T-helper 2 cell treated with Interferon-gamma antibody and Interleukin-4, amounts not matched to agents 5 μg/mL and 100 μg/mL, for 36 hours (primary cell): ENCODE measurements at regions not wholly inside any gene's neighbourhood (a gene's known extent, or its start where the extent isn't known, plus 50 kb on each side); places are given as distances from the start of the nearest gene placed in this dataset.

Experiments used
- DNase-seq: peaks from one replicate; pipeline ENCODE4 v3.0.0; 2021; ENCODE audit warnings: low spot score
- H3K27ac Mint-ChIP-seq: one replicate; pipeline ENCODE4 v1.8.0; 2021; ENCODE audit warnings: mild to moderate bottlenecking, mixed read lengths
- H3K27me3 Mint-ChIP-seq: one replicate; pipeline ENCODE4 v1.8.0; 2021; ENCODE audit warnings: low read depth, mixed read lengths
- H3K36me3 Mint-ChIP-seq: one replicate; pipeline ENCODE4 v1.8.0; 2021; ENCODE audit warnings: low read depth, mixed read lengths
- H3K4me1 Mint-ChIP-seq: one replicate; pipeline ENCODE4 v1.8.0; 2021; ENCODE audit warnings: low read depth, mixed read lengths
- H3K4me3 Mint-ChIP-seq: one replicate; pipeline ENCODE4 v1.8.0; 2022; ENCODE audit warnings: mild to moderate bottlenecking, moderate library complexity, mixed read lengths
- H3K9me3 Mint-ChIP-seq: one replicate; pipeline ENCODE4 v1.8.0; 2021; ENCODE audit warnings: mixed read lengths

GRCh38 chr7:17447728-17448478 lies 149.5 kb downstream of the AHR start:
- Mint-ChIP-seq H3K36me3 (peaks cover 2% of the 10 kb centered on the region), H3K27ac (no peak overlapping the region), H3K27me3 (peaks cover 7% of the 10 kb centered on the region), H3K4me1 (no peaks in the 10 kb centered on the region), H3K4me3 (no peak overlapping the region), H3K9me3 (peaks cover 28% of the 10 kb centered on the region)
- no peak for DNase-seq

- H3K9me3 Mint-ChIP-seq: peaks cover 28% of the 10 kb centered on the region
- no peak overlapping the region for H3K27ac Mint-ChIP-seq
- H3K36me3 Mint-ChIP-seq: peaks cover 2% of the 10 kb centered on the region
- H3K27me3 Mint-ChIP-seq: peaks cover 7% of the 10 kb centered on the region
- H3K4me1 Mint-ChIP-seq: no peaks in the 10 kb centered on the region
- DNase-seq: no peak
- no peak overlapping the region for H3K4me3 Mint-ChIP-seq
Observed at GRCh38 chr7:17448479-17449423, 150.3 kb downstream of the AHR start.

DNA sequence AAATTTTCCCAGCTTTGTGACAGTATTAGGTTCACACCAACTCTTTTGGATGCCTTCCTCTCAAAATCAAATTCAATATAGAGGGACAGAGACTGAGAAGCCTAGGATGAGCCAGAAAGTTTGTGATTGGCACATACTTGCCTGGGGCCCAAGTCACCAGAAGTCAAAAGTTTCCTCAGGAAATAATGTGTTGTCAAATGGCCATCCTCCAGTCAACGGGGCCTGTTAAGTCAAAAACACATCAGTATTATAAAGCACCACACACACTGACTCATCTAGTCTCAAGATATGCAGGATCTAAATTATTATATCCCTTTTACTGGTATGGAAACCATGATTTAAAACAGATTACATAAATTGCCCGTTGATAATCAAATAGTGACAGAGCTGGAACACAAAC lies 158.1 kb downstream of the AHR start:
- H3K4me3 Mint-ChIP-seq: no peak overlapping the region
- H3K4me1 Mint-ChIP-seq: peaks cover 7% of the 10 kb centered on the region
- DNase-seq: no peak
- H3K27ac Mint-ChIP-seq: no peak overlapping the region
- H3K9me3 Mint-ChIP-seq: peaks cover 25% of the 10 kb centered on the region
- peaks cover 2% of the 10 kb centered on the region for H3K27me3 Mint-ChIP-seq
- H3K36me3 Mint-ChIP-seq: peaks cover 6% of the 10 kb centered on the region

DNA sequence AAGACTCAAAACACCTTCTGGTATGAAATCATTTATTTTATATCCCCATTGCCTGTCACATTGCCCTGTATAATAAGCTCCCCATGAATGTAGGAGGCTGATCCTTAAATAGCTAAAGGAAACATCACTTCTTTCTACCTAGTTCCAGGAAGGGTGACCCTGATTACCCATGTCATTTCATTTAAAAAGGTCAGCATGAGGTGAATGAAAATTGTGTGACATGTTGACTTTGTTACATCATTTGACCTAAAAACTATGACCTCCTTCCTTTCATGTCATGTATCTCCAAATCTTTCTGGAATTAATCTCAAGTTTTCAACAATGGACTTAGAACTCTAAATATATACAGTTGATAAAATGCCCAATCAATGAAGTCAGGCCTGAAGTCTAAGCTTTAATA lies 161.5 kb downstream of the AHR start:
- Mint-ChIP-seq H3K36me3 (peaks cover 8% of the 10 kb centered on the region), H3K27me3 (no peaks in the 10 kb centered on the region), H3K27ac (no peak overlapping the region), H3K4me3 (no peak overlapping the region), H3K9me3 (peaks cover 27% of the 10 kb centered on the region), H3K4me1 (peaks cover 20% of the 10 kb centered on the region)
- DNase-seq: no peak

DNA sequence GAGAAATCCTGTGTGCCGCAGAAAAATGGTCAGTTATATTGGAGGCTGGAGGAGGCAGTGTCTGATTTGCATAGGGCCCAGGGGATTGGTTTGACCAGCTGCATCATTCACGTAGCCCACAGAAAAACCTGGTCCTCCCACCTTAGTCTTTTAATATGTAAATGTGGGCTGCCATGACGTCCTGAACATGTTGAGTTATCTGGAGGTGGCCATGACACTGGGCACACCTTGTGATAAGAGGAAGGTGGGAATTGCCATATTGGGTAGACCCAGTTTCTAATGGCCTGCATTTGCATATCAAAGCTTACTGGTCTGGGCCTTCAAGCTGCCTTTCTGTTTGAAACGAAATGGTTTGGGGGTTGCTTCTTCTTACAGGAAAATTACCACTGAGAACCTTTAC lies 162.2 kb downstream of the AHR start:
- Mint-ChIP-seq H3K4me1 (peaks cover 20% of the 10 kb centered on the region), H3K27ac (no peak overlapping the region), H3K9me3 (peaks cover 27% of the 10 kb centered on the region), H3K27me3 (no peaks in the 10 kb centered on the region), H3K36me3 (peaks cover 8% of the 10 kb centered on the region), H3K4me3 (no peak overlapping the region)
- no peak for DNase-seq

DNA sequence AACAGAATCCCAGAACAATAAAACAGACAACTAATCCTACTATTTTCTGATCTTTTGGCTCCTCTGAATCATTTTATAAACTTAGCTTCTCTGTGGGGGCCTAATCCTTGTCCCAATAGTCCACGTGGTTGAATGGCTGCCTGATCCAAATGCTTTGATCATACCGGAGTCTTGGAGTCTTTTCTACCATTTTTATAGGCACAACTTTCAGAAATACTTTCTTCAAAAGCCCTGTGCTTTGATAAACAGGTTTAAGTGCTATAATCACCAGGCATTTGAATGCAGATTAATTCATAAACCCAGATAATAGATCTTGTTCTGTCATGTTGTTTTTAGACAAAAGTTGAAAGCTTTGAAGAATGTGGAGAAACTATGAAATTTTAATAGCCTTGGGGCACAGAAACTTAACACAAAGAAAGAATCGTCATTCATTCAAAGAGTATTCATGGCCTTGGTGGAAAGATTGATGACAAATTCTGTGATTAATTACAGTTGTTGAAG lies 163.7 kb downstream of the AHR start:
- H3K4me1 Mint-ChIP-seq: peaks cover 24% of the 10 kb centered on the region
- no peak for DNase-seq
- H3K9me3 Mint-ChIP-seq: peaks cover 27% of the 10 kb centered on the region
- peaks cover 8% of the 10 kb centered on the region for H3K27me3 Mint-ChIP-seq
- peaks cover 8% of the 10 kb centered on the region for H3K36me3 Mint-ChIP-seq
- no peak overlapping the region for H3K4me3 Mint-ChIP-seq
- no peak overlapping the region for H3K27ac Mint-ChIP-seq

DNA sequence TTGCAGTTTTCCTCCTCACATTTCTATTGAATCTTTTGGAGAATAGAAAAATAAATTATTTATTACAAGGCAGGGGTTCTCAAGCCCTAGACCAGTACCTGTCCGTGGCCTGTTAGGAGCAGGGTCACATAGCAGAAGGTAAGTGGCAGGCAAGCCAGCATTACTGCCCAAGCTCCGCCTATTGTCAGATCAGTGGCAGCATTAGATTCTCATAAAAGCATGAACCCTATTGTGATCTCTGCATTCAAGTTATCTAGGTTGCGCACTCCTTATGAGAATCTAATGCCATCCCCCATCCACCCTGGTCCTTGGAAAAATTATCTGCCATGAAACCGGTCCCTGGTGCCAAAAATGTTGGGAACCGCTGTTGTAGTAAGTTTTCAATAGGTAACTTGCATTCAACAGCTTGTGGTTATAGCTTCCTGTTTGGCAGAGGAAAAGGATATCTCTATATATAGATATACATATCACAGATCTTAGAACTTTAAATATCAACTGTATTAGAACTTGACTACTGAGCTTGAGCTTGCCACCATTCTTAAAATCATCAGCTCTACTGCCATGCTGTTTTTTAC lies 165.1 kb downstream of the AHR start:
- Mint-ChIP-seq H3K27me3 (peaks cover 15% of the 10 kb centered on the region), H3K36me3 (peaks cover 5% of the 10 kb centered on the region), H3K4me3 (peak overlapping the region; percentile 76), H3K4me1 (peaks cover 19% of the 10 kb centered on the region), H3K27ac (peak overlapping the region; percentile 58), H3K9me3 (peaks cover 21% of the 10 kb centered on the region)
- DNase-seq: no peak

DNA sequence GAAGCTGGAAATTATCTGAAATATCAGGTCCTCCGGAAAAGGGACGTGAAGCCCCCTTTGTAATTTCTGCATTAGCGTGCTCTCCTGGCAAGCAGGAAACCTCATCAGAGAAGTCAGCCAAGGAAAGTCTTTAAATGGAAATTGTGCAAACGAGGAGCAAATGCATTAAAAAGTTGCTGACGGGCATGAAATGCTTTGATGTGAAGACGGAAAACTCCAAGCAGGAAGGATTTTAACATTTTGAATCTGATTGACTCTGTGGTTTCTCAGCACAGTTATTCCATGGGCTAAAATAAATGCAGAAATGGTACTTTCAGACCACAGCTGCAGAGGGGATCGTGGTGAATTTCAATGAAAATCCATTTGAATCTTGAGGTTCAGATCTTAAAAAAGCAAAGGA lies 167.8 kb downstream of the AHR start:
- no peak overlapping the region for H3K4me3 Mint-ChIP-seq
- no peak for DNase-seq
- H3K27me3 Mint-ChIP-seq: peaks cover 24% of the 10 kb centered on the region
- H3K27ac Mint-ChIP-seq: no peak overlapping the region
- H3K4me1 Mint-ChIP-seq: peaks cover 17% of the 10 kb centered on the region
- peaks cover 5% of the 10 kb centered on the region for H3K36me3 Mint-ChIP-seq
- peaks cover 16% of the 10 kb centered on the region for H3K9me3 Mint-ChIP-seq

GRCh38 chr7:17467386-17467945 lies 169.0 kb downstream of the AHR start:
- Mint-ChIP-seq H3K27me3 (peaks cover 30% of the 10 kb centered on the region), H3K27ac (no peak overlapping the region), H3K4me3 (no peak overlapping the region), H3K9me3 (peaks cover 10% of the 10 kb centered on the region), H3K36me3 (no peaks in the 10 kb centered on the region), H3K4me1 (peaks cover 14% of the 10 kb centered on the region)
- no peak for DNase-seq

DNA sequence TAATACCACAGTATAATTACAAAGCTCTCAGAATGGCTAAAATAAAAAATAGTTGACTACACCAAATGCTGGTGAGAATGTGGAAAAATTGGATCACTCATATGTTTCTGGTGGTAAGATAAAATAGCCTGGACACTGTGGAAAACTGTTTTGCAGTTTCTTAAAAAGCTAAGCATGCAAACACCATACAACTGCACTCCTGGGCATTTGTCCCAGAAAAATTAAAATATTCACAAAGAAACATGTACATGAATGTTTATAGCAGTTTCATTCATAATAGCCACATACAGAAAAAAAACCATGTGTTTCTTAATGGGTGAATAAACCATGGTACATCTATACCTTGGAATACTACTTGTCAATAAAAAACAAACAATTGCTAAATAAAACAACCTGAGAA lies 172.9 kb downstream of the AHR start:
- Mint-ChIP-seq H3K4me1 (no peaks in the 10 kb centered on the region), H3K9me3 (peaks cover 10% of the 10 kb centered on the region), H3K27ac (no peak overlapping the region), H3K36me3 (no peaks in the 10 kb centered on the region), H3K4me3 (no peak overlapping the region), H3K27me3 (peaks cover 24% of the 10 kb centered on the region)
- DNase-seq: no peak

- Mint-ChIP-seq H3K27me3 (peaks cover 21% of the 10 kb centered on the region), H3K4me3 (no peak overlapping the region), H3K9me3 (peaks cover 10% of the 10 kb centered on the region), H3K36me3 (no peaks in the 10 kb centered on the region), H3K4me1 (no peaks in the 10 kb centered on the region), H3K27ac (no peak overlapping the region)
- DNase-seq: no peak
Observed at GRCh38 chr7:17472518-17472917, 174.1 kb downstream of the AHR start.

- Mint-ChIP-seq H3K27me3 (peaks cover 20% of the 10 kb centered on the region), H3K36me3 (no peaks in the 10 kb centered on the region), H3K4me3 (no peak overlapping the region), H3K4me1 (no peaks in the 10 kb centered on the region), H3K9me3 (peaks cover 10% of the 10 kb centered on the region), H3K27ac (no peak overlapping the region)
- DNase-seq: no peak
Observed at GRCh38 chr7:17472939-17473338, 174.5 kb downstream of the AHR start.

DNA sequence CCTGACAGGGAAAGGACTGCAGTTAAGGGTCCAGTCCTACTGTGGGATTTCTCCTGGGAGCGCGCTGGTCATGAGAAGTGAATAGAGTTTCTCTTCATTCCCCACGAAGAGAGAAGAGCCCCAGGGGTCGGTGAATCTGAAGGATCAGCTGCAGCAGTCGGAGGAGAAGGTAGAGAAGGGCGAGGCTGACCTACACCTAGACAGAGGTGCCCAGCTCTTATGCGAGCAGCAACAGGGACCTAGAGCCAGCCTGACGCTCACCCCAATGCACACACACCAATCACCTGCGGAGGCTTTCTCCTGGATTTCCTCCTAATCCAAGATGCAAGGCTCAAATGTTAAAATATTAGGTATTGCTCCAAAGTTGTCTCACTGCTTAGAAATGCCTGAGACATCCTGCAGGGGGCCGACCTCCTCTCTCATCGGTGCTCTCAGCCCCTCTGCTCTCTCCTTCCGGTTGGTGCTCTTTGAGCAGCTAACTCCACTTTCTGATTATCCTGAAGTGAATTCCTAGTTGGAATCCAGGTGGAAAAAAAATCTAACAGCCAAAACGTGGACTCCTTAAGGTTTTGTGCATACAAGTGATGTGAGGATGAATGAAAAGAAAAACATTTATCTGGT lies 176.4 kb downstream of the AHR start:
- Mint-ChIP-seq H3K9me3 (peaks cover 6% of the 10 kb centered on the region), H3K4me1 (no peaks in the 10 kb centered on the region), H3K27ac (no peak overlapping the region), H3K4me3 (no peak overlapping the region), H3K36me3 (no peaks in the 10 kb centered on the region), H3K27me3 (peaks cover 12% of the 10 kb centered on the region)
- DNase-seq: no peak
